BJ (cell line): ENCODE measurements at regions not wholly inside any gene's neighbourhood (a gene's known extent, or its start where the extent isn't known, plus 50 kb on each side); places are given as distances from the start of the nearest gene placed in this dataset.
A peak's percentile ranks its signal among the peaks of the same experiment; 100 is the strongest.

ENCODE experiments used
- CTCF ChIA-PET: fragments of 350-600 bp; formaldehyde crosslinking; extraction: SDS; loops from one replicate; lab custom pipeline; 2021; ENCODE audit warnings: antibody characterized with exemption, inconsistent platforms; lab: Yijun Ruan, JAX
- POLR2A ChIA-PET: fragments of 300-600 bp; sonication (Branson Sonifier 250); formaldehyde crosslinking; extraction: SDS; loops from one replicate; lab custom pipeline; 2021; ENCODE audit warnings: antibody characterized with exemption; lab: Charles Lee
- DNase-seq: peaks from one replicate; pipeline ENCODE4 v3.0.0-alpha.2; 2011; ENCODE audit warnings: low read depth
- H3K27me3 ChIP-seq: 2 replicates; pipeline ENCODE4 v1.6.0; 2011; ENCODE audit warnings: low read length; ENCODE audit not compliant: control insufficient read depth, insufficient read depth
- H3K36me3 ChIP-seq: 2 replicates; pipeline ENCODE4 v1.5.1; 2011; ENCODE audit warnings: low read length; ENCODE audit not compliant: control insufficient read depth, insufficient read depth
- H3K4me3 ChIP-seq: 2 replicates; pipeline ENCODE4 v1.5.1; 2011; ENCODE audit warnings: low read depth, mild to moderate bottlenecking, control low read depth, low read length
- TF ChIP-seq, protein P1 (sequence below): IDR thresholded peaks from 2 replicates; pipeline ENCODE4 v1.5.1; 2011; ENCODE audit warnings: low read depth, mild to moderate bottlenecking, control low read depth, inconsistent platforms, low read length, moderate library complexity; ENCODE audit not compliant: insufficient read depth

DNA sequence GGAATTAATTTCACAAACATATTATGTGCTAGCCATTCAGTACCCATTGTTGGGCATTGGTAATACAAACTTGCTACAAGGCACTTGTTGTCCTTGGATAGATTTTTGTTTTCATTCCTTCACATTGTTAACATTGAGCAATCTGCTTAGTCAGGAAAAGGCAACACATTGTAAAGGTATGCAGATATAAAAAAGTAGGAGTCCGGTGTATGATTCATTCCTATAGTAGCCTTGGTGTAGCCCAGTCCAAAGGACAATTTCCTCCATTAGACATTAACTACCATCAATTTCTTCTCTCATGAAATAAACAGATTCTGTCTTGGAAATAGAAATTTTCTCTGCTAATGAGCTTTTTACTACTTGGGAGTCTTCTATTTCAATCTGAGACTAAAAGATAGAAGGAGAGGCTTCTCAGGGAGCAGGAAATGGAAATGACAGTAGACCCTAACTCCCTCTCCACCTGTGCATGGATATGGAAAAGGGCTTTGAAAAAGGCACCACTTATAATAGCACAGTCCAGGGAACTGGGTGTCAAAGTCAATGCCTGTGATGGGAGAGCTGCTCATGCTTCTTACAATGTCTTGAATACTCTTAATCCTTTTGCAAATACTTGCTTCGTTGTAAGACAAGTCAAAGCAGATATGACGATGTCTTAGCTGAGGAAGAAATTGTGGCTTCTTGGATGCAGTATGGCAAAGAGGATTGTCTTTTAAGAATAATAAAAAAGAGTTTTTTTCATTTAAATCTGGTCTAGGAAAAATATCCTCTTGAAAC is 369.4 kb upstream of the CITED2 start:
- CTCF ChIA-PET, result no interaction called here

DNA sequence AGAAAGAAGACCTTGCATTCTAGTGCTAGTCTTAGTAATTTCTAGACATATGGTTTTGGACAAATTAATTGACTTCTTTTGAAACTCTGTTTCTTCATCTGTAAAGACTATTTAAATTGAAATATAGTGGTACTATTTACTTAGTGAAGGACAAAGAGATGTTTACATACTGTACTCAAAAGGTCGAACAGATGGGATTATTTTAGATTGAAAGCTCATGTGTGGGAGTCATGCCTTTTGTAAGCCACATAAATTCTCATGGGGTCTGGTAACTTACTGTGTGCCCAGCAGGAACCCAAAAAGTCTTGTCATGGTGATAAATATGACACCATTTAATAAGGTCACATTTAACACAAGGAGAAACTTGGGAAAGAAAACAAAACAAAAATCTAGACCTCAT is 368.2 kb upstream of the CITED2 start:
- POLR2A ChIA-PET, result interaction anchor here (0.6 kb wide), 1 partner anchor 164 kb away, joined by 4 read pairs; no protein-coding TSS in a partner anchor
- TF ChIP-seq, protein P1, sequence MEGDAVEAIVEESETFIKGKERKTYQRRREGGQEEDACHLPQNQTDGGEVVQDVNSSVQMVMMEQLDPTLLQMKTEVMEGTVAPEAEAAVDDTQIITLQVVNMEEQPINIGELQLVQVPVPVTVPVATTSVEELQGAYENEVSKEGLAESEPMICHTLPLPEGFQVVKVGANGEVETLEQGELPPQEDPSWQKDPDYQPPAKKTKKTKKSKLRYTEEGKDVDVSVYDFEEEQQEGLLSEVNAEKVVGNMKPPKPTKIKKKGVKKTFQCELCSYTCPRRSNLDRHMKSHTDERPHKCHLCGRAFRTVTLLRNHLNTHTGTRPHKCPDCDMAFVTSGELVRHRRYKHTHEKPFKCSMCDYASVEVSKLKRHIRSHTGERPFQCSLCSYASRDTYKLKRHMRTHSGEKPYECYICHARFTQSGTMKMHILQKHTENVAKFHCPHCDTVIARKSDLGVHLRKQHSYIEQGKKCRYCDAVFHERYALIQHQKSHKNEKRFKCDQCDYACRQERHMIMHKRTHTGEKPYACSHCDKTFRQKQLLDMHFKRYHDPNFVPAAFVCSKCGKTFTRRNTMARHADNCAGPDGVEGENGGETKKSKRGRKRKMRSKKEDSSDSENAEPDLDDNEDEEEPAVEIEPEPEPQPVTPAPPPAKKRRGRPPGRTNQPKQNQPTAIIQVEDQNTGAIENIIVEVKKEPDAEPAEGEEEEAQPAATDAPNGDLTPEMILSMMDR, result no peak
- CTCF ChIA-PET, result interaction anchor here (0.9 kb wide), 1 partner anchor 369 kb away, joined by 3 read pairs; the partner anchor contains the start of gene CITED2

More for the DNA sequence above, 369.4 kb upstream of the CITED2 start:
- Histone ChIP-seq H3K4me3 (no peak overlapping the region), H3K36me3 (no peaks in the 10 kb centered on the region), H3K27me3 (no peaks in the 10 kb centered on the region)
- POLR2A ChIA-PET, result interaction anchor here (1.2 to 1.3 kb wide), 2 partner anchors 9 to 370 kb away, joined by 3 to 5 read pairs; partner anchors contain the start of gene CITED2
- DNase-seq, result peak; percentile 82
- TF ChIP-seq, protein P1, result no peak

DNA sequence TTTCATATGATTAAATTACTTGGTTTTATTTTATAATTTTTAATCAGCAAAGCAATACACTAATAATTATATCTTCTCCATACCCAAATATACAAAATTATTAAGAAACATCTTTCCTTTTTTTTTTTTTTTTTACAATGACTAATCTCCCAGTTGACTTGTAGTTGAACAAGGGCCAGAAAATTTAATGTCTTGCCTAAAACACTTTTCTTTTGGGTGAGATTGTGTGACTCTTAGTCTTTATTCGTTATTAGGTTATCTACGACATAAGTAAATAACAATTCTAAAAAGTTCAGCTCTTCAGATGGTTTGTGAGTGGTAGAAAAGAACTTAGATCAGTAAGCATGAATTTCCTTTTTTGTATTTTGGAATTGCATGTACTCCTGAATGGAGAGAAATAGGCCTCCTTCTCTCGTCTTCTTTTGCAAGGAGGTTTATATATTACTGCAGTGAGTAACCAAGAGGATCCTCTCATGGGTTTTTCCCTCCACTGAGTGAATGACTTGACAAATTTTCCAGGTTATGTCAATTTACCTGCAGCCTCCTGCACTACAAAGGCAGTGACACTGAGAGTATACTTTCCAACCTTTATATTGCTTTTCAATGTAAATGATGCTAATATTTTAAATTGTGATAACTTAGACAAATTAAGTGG is 364.5 kb upstream of the CITED2 start:
- TF ChIP-seq, protein P1, result no peak
- POLR2A ChIA-PET, result no interaction called here
- no peak for DNase-seq
- Histone ChIP-seq H3K4me3 (no peak overlapping the region), H3K36me3 (no peaks in the 10 kb centered on the region), H3K27me3 (no peaks in the 10 kb centered on the region)
- CTCF ChIA-PET, result interaction anchor here (0.6 kb wide), 2 partner anchors 12 to 1195 kb away, joined by 3 read pairs; no protein-coding TSS in a partner anchor

More for the DNA sequence above, 368.2 kb upstream of the CITED2 start:
- Histone ChIP-seq H3K36me3 (no peaks in the 10 kb centered on the region), H3K4me3 (no peak overlapping the region), H3K27me3 (no peaks in the 10 kb centered on the region)
- no peak for DNase-seq

DNA sequence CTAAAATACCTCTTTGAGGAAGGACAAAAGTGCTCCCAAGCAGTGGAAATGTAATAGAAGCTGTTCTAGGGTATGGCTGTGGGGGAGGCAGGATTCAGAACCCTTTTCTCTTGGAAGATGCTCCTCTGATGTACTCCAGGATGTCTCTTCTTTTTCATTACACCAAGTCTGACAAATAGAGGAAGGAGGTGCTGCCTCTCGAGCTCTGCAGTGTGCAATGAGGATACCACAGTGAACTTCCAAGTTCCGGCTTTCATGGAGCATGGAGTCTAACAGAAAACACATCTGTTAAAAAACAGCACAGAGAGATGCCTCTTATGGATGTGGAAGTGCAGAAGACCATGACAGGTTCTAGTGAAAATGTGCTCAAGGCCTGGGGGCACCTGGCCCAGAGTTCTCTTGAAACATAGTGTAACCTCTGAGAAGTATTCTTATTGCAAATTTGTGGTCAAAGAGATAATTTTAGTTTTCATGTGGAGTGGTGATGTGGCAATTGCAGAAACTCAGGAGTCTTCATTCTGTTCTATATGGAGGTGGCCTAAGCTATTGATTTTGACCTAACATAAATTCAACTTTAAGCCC is 362.0 kb upstream of the CITED2 start:
- Histone ChIP-seq H3K27me3 (no peaks in the 10 kb centered on the region), H3K4me3 (no peak overlapping the region), H3K36me3 (no peaks in the 10 kb centered on the region)
- no peak for DNase-seq
- ChIA-PET POLR2A (no interaction called here), CTCF (no interaction called here)
- TF ChIP-seq, protein P1, result no peak

DNA sequence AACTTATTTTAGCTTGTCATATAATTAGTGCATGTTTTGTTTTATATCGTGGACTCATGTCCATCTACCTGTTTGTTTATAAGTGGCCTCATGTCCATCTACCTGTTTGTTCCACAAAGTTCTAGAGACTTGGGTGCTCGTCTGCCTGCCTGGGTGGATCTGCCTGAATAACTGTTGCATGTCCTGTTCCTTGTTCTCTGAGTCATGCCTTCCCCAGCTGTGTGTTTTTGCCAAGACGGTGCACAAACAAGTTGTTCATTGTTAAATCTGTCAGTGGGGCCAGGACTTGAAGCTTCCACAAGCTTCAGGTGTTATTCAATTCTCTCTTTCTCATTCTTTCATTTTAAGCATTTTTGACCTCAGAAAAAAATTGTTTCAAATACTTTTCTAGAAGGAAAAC is 358.0 kb upstream of the CITED2 start:
- ChIA-PET CTCF (interaction anchor here (0.8 to 1.2 kb wide), 2 partner anchors 9 to 24 kb away, joined by 3 read pairs; no protein-coding TSS in a partner anchor), POLR2A (interaction anchor here (0.6 kb wide), 1 partner anchor 12 kb away, joined by 3 read pairs; no protein-coding TSS in a partner anchor)
- no peak overlapping the region for H3K4me3 ChIP-seq
- no peaks in the 10 kb centered on the region for H3K36me3 ChIP-seq
- TF ChIP-seq, protein P1, result no peak
- no peak for DNase-seq
- H3K27me3 ChIP-seq, result no peaks in the 10 kb centered on the region
